Activated T-cell treated with anti-CD3 and anti-CD28 coated beads, Interleukin-2, amount 50 U/mL, for 72 hours (primary cell): ENCODE measurements at regions not wholly inside any gene's neighbourhood (a gene's known extent, or its start where the extent isn't known, plus 50 kb on each side); places are given as distances from the start of the nearest gene placed in this dataset.
"Not testable (repeated sequence)": the region's sequence is repeated elsewhere in the genome, so short reads cannot be mapped to it uniquely, and the experiment has no call there.

ENCODE experiments used
- ATAC-seq, 2 donors: fragments of 150-1000 bp; cut with Tn5 transposase; replicated peaks in 1 of 2; 2 replicates each; pipeline ENCODE4 v1.10.0; 2021; ENCODE audit warnings: moderate library complexity in 2 of 2, mild to moderate bottlenecking in 1 of 2
- DNase-seq, 2 donors: peaks; one replicate each; pipeline ENCODE4 v3.0.0; 2021 to 2022; ENCODE audit warnings: mixed read lengths in 1 of 2
- H3K27ac Mint-ChIP-seq: one replicate; pipeline ENCODE4 v1.8.0; 2022; ENCODE audit warnings: mild to moderate bottlenecking, moderate library complexity, mixed read lengths
- H3K27me3 Mint-ChIP-seq: one replicate; pipeline ENCODE4 v1.8.0; 2022; ENCODE audit warnings: low read depth, mixed read lengths
- H3K36me3 Mint-ChIP-seq, 2 donors: one replicate each; pipeline ENCODE4 v1.8.0; 2022; ENCODE audit warnings: mixed read lengths in 2 of 2, mild to moderate bottlenecking in 1 of 2; ENCODE audit not compliant: insufficient read depth in 2 of 2
- H3K4me1 Mint-ChIP-seq: one replicate; pipeline ENCODE4 v1.8.0; 2022; ENCODE audit warnings: low read depth, mixed read lengths
- H3K4me3 Mint-ChIP-seq, 2 donors: one replicate each; pipeline ENCODE4 v1.8.0; 2022; ENCODE audit warnings: mild to moderate bottlenecking in 2 of 2, mixed read lengths in 2 of 2, moderate library complexity in 2 of 2
- H3K9me3 Mint-ChIP-seq, 2 donors: one replicate each; pipeline ENCODE4 v1.8.0; 2022; ENCODE audit warnings: mixed read lengths in 2 of 2

DNA sequence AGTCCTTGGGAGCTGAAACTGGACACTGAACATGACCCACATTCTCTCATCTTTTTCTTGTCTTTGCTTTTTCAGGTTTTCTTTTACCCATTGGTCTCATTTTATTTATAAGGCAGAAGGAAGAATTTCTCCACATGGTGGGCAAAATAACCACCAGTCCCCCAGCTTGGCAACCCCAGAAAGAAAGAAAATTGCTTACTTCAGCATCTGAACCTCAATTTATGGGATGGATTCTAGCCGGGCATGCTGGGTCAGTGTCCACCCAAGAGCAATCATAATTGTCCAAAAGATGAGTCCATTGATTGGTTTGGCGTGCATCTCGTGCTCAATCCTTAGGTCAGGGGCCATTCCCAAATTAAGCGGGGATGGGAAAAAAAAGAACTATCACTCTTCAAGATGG is 163.7 kb downstream of the TMEM114 start:
- H3K27ac Mint-ChIP-seq, result no peak overlapping the region
- DNase-seq (no peak), ATAC-seq (no peak)
- H3K9me3 Mint-ChIP-seq, result peaks cover 6 to 7% of the 10 kb centered on the region in 2 donors
- no peaks in the 10 kb centered on the region for H3K4me1 Mint-ChIP-seq
- no peaks in the 10 kb centered on the region for H3K27me3 Mint-ChIP-seq
- H3K4me3 Mint-ChIP-seq, result no peak overlapping the region
- no peaks in the 10 kb centered on the region for H3K36me3 Mint-ChIP-seq

DNA sequence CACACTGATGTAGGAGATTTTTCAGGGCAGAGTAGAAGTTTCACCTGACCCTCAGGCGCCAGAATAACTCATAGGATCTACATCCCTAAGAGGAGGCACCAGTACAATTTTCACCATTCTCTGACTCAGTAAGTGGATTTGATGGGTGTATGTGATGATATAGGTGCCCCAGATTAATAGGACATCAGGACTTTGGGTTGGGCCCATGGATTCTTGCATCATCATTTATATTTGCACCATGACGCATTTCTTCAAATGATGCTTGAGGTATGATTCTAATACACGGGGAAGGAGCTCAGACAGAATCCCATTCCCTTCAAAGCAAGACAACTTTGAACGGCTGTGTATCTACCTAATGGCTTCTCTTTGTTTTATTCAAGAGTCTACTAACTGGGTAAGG is 173.2 kb downstream of the TMEM114 start:
- no peak for ATAC-seq
- no peak for DNase-seq
- no peaks in the 10 kb centered on the region for H3K4me1 Mint-ChIP-seq
- H3K36me3 Mint-ChIP-seq, result no peaks in the 10 kb centered on the region
- no peaks in the 10 kb centered on the region for H3K9me3 Mint-ChIP-seq
- H3K4me3 Mint-ChIP-seq, result no peak overlapping the region
- H3K27me3 Mint-ChIP-seq, result no peaks in the 10 kb centered on the region
- no peak overlapping the region for H3K27ac Mint-ChIP-seq

DNA sequence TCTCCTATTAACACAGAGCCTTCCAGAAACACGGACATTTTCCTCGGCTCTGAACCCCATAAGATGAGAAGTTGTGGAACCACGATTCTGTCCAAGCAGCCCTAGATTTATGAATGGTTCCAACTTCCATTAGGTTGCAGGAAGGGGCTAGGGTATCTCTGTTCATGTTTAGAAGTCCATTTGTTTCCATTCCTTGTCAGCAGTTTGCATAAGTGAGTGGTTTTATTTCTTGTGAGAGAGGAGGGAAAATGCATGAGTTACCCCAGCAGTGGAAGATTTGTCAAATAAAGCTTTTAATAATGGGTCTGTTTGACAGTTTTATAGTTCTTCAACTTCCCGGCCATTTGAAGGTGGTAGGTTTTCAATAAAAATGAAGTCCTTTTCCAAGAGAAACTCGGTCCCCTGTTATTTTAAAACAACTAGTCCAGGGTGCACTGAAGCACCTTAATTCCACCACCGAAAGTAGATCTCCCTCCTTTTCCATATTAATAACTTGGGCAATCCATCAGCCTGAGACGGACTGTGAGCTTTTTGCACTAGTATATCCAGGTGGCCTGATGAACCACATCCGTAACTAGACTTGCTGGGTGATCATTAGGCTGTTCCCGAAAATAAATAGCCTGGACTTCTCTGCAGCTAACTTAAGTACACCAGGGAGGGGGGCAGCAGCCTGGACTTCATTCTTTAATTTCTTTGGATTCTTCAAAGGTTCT is 181.3 kb downstream of the TMEM114 start:
- Mint-ChIP-seq H3K27ac (no peak overlapping the region), H3K4me1 (no peaks in the 10 kb centered on the region), H3K27me3 (no peaks in the 10 kb centered on the region), H3K9me3 (peaks cover 3 to 4% of the 10 kb centered on the region in 2 donors), H3K4me3 (no peak overlapping the region), H3K36me3 (no peaks in the 10 kb centered on the region)
- DNase-seq (no peak), ATAC-seq (no peak)

DNA sequence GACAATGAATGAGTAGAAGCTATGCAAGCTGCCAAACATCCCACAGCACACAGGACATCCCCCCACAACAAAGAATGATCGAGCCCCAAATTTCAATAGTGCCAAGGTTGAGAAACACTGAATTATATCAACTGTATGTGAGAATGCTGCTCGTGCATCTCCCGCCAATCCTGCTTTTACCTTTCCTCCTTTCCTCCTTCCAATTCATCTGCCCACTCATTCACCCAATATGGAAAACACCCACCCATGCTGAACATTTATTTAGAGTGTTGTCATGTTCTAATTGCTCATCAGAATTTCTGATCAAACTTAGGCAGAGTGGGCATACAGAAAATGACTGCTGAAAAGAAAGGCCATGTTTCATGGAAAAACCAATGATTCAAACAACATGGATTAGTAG is 183.0 kb downstream of the TMEM114 start:
- DNase-seq (no peak), ATAC-seq (no peak)
- Mint-ChIP-seq H3K27ac (no peak overlapping the region), H3K4me3 (no peak overlapping the region), H3K4me1 (no peaks in the 10 kb centered on the region), H3K9me3 (peaks cover 6 to 7% of the 10 kb centered on the region in 2 donors), H3K36me3 (no peaks in the 10 kb centered on the region), H3K27me3 (no peaks in the 10 kb centered on the region)

DNA sequence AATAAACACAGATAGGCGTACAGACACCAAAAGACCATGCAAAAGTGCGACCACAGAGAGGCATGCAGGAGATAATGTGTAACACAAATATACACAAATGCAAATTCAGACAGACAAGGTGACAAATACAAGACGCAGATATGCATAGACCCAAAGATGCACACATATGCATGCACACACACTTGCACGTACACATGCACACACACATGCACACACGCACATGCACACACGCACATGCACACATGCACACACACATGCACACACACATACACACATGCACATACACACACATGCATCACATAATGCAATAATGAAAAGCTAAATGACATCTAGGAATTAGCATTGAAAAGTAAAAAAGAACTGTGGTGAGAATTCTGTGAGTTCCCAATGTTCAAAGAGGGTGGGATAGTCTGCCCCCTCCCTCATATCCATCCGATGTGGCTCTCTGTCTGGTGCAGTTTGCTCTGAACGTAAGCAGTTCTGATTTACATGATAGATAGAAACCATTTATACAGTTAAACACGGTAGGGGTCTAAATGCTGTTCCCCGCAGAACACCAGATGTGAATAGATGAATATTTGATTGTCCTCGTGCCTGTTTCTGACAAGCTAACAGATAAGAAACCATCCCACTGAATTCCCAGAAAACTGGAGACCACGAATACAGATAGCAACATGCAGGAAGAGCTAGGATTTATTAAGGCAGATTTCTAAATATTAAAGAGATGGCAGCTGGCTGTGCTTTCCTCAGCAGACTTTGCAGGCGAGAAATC is 186.1 kb downstream of the TMEM114 start:
- no peaks in the 10 kb centered on the region for H3K27me3 Mint-ChIP-seq
- H3K4me1 Mint-ChIP-seq, result no peaks in the 10 kb centered on the region
- ATAC-seq (no peak), DNase-seq (no peak)
- peaks cover 6% of the 10 kb centered on the region in 2 donors for H3K9me3 Mint-ChIP-seq
- no peak overlapping the region for H3K4me3 Mint-ChIP-seq
- H3K36me3 Mint-ChIP-seq, result no peaks in the 10 kb centered on the region
- H3K27ac Mint-ChIP-seq, result no peak overlapping the region

DNA sequence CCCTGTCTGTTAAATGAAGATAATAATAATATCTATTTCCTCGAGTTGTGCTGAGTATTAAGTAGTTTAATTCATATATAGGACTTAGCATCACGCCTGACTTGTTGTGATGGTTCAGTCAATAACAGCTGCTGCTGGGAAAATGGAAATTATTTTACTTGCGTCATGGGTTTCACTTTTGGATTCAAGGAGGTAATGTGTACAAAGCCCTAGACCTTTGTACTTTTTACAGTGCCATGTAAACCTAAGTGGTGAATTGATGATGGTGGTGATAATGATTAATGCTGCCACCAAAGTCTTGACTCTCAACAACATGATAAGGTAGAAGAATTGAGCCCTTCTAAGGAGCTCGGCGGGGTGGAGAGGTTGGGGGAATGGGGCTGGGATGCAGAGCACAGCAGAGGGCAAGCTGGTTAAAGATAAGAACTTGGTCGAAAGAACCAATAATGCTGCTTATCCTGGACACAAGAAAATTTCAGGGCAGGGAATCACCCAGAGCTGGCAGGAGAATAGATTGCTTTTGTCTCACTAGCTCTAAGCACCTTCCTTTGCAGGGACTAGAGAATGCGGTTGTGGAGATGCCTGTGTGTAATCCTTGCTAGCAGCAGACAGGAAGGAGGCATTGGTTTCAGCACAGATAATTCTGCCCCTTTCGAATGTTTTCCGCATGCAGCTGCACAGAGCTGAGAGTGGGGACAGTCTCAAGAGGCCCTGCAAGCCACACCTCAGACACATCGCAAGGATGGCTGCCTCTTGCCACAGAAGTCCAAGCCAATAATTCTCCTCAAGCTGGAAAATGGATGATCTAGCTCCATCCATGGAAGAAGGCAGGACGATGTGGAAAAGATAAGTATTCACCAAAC is 187.1 kb downstream of the TMEM114 start:
- Mint-ChIP-seq H3K27ac (no peak overlapping the region), H3K4me3 (no peak overlapping the region), H3K4me1 (no peaks in the 10 kb centered on the region), H3K27me3 (no peaks in the 10 kb centered on the region), H3K36me3 (no peaks in the 10 kb centered on the region), H3K9me3 (peaks cover 6% of the 10 kb centered on the region in 2 donors)
- ATAC-seq (no peak), DNase-seq (no peak)

DNA sequence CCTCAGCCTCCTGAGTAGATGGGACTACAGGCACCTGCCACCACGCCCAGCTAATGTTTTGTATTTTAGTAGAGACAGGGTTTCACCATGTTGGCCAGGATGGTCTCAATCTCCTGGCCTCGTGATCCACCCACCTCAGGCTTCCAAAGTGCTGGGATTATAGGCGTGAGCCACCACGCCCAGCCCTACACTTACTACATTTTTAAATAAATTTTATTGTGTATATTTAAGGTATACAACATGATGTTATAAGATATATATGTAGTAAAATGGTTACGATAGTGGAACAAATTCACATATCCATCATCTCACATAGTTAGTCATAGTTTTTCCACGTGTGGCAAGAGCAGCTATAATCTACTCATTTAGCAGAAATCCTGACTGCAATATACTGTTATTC is 189.6 kb downstream of the TMEM114 start:
- H3K9me3 Mint-ChIP-seq, H3K27ac Mint-ChIP-seq, H3K4me1 Mint-ChIP-seq: not testable (repeated sequence)

DNA sequence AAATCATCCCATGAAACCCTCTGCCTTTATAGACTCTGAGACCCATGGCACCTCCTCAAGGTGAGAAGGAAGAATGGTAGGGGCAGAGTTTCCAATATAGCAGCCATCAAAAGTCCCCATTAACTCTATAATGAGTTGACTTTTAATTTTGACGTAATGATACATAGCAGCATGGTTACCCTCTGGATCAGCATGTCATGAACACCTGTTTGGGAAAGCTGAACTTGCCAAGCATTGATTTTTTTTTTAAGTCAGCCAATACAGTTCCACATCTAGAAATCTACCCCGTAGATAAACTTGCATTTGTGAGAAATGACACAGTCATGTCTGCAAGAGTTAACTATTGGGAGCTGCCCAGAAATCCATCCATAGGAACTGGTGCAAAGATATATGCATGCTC is 191.8 kb downstream of the TMEM114 start:
- H3K4me3 Mint-ChIP-seq, result no peak overlapping the region
- no peak overlapping the region for H3K27ac Mint-ChIP-seq
- DNase-seq (no peak), ATAC-seq (no peak)
- peaks cover under 1 to 3% of the 10 kb centered on the region in 2 donors for H3K9me3 Mint-ChIP-seq
- no peaks in the 10 kb centered on the region for H3K27me3 Mint-ChIP-seq
- no peaks in the 10 kb centered on the region for H3K36me3 Mint-ChIP-seq
- H3K4me1 Mint-ChIP-seq, result no peaks in the 10 kb centered on the region

More for the DNA sequence above, 189.6 kb downstream of the TMEM114 start:
- not testable (repeated sequence) for H3K4me3 Mint-ChIP-seq, DNase-seq, ATAC-seq, H3K36me3 Mint-ChIP-seq, H3K27me3 Mint-ChIP-seq

DNA sequence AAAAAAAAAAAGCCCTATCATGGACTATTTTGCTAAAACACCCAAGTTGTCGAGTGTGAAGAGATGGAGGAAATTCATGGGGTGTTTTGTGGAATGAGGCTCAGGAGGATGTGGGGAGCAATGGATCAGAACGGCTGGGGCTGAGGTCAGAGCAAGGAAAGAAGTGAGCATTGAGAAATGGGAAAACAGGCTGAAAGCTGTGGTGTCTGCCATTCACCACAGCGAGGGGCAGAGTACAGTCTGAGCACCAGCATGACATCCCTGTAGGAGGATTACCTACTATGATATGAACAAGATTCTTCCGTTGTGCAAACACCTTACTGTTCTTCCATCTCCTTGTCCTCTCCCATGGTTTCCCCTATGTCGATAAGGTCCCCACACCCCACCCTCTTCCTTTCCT is 193.1 kb downstream of the TMEM114 start:
- DNase-seq (no peak), ATAC-seq (no peak)
- Mint-ChIP-seq H3K27ac (no peak overlapping the region), H3K27me3 (no peaks in the 10 kb centered on the region), H3K36me3 (no peaks in the 10 kb centered on the region), H3K4me3 (no peak overlapping the region), H3K9me3 (peaks cover 0 to 4% of the 10 kb centered on the region in 2 donors), H3K4me1 (no peaks in the 10 kb centered on the region)

DNA sequence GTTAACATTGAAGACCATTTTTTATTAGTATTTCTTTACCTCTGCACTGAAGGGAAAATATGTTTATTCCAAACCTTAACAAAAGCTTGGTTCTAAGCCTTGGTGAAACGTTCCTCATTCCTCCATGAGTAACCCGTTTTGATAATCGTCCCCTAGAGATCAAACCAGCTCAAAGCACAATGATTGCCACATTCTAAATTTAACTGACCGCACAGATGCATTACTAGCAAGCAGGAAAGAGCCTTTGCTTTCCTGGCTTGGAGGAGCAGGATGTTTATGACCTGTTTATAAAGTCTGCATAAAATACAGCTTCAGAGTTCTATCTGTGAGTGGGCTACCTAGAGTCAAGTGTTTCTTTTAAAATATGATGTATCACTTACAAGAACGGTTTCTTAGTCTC is 193.8 kb downstream of the TMEM114 start:
- ATAC-seq (no peak), DNase-seq (no peak)
- Mint-ChIP-seq H3K4me3 (no peak overlapping the region), H3K27ac (no peak overlapping the region), H3K9me3 (peaks cover 2 to 4% of the 10 kb centered on the region in 2 donors), H3K27me3 (no peaks in the 10 kb centered on the region), H3K4me1 (no peaks in the 10 kb centered on the region), H3K36me3 (no peaks in the 10 kb centered on the region)

DNA sequence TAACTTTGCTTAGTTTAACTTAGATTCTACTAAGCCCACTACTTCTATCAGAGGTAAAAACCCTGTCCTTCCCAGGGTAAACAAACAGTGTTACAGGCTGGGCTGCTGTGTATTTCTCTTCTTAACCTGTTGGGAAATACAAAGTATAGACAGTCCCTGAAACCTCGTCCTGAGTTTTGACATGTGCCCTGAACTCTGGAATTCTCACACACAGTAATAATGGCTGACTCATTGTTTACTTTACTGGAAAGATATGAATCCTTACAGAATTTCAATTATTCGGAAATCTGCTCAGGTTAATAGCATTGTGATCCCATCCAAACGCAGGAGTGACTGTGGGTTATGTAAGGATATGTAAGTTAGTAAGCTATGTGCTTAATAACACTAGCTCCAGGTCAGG is 199.1 kb downstream of the TMEM114 start:
- Mint-ChIP-seq H3K36me3 (no peaks in the 10 kb centered on the region), H3K27ac (no peak overlapping the region), H3K4me3 (no peak overlapping the region), H3K9me3 (peaks cover 7 to 12% of the 10 kb centered on the region in 2 donors), H3K4me1 (no peaks in the 10 kb centered on the region), H3K27me3 (no peaks in the 10 kb centered on the region)
- ATAC-seq (no peak), DNase-seq (no peak)

DNA sequence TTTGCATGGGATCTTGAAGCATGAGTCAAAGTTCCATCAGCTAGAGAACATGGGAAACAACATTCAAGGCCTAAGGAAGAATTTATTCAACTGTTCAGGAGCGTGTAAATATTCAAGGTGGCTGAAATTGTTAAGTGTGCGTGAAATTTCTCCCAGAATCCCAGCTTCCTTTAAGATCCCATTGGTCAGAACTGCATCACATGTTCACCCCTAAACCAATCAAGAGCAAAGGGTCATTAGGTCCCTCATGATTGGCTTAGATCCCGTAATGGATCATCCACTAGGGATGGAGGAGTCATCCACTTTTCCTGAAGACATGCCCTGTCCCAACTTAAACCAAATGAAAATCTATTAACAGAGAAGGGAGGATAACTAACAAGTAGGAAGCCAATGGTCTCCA is 201.6 kb downstream of the TMEM114 start:
- DNase-seq (no peak), ATAC-seq (no peak)
- Mint-ChIP-seq H3K4me1 (no peaks in the 10 kb centered on the region), H3K36me3 (no peaks in the 10 kb centered on the region), H3K27me3 (no peaks in the 10 kb centered on the region), H3K4me3 (no peak overlapping the region), H3K9me3 (peaks cover 4 to 12% of the 10 kb centered on the region in 2 donors), H3K27ac (no peak overlapping the region)

DNA sequence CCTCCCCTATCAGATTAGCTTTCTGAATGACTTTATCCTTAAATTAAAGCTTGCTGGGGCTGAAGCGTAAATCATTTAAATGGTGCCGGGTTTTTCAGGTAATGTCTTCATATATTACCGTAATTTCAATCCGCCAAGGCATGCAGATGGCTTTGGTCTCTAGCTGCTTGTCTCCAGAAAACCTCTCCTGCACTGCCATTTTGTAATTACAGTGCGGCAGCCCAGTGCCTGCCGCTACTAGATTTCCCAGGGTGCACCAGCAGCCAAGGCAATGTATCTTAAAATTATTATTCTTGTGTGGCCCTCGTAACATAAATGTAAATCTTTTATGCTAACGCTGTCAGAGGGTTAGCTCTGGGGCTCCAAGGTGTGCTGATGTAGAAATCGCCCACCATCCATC is 208.5 kb downstream of the TMEM114 start:
- ATAC-seq (no peak), DNase-seq (no peak)
- Mint-ChIP-seq H3K4me3 (no peak overlapping the region), H3K4me1 (no peaks in the 10 kb centered on the region), H3K9me3 (no peaks in the 10 kb centered on the region), H3K36me3 (no peaks in the 10 kb centered on the region), H3K27me3 (no peaks in the 10 kb centered on the region), H3K27ac (no peak overlapping the region)
